A549 (cell line): ENCODE measurements at regions not wholly inside any gene's neighbourhood (a gene's known extent, or its start where the extent isn't known, plus 50 kb on each side); places are given as distances from the start of the nearest gene placed in this dataset.

Experiments used
- CBX8 ChIP-seq: fragments of 200-600 bp; sonication (generic); IDR thresholded peaks from 2 replicates; pipeline ENCODE4 v1.6.1; 2016
- CHD4 ChIP-seq: fragments of 200-600 bp; sonication (generic); IDR thresholded peaks from 2 replicates; pipeline ENCODE4 v1.6.1; 2016; ENCODE audit warnings: antibody characterized with exemption, mild to moderate bottlenecking, borderline replicate concordance
- CTCF ChIP-seq: fragments of >200 bp; sonication (Bioruptor Twin); formaldehyde crosslinking; IDR thresholded peaks from 3 replicates; pipeline ENCODE4 v1.5.1; 2016
- ELK1 ChIP-seq: fragments of 150-350 bp; IDR thresholded peaks from 2 replicates; pipeline ENCODE4 v1.6.1; 2014; ENCODE audit warnings: low read depth, mild to moderate bottlenecking, low read length
- EP300 ChIP-seq, 2 experiments: fragments of >200 bp; sonication (Bioruptor Twin); formaldehyde crosslinking; IDR thresholded peaks; 2 replicates in 1 of 2; 3 replicates in 1 of 2; pipeline ENCODE4 v1.6.1; 2016 to 2017
- HDAC2 ChIP-seq: fragments of 200-600 bp; sonication (generic); IDR thresholded peaks from 2 replicates; pipeline ENCODE4 v1.6.1; 2016
- JUNB ChIP-seq: fragments of >200 bp; sonication (Bioruptor Twin); formaldehyde crosslinking; IDR thresholded peaks from 2 replicates; pipeline ENCODE4 v1.6.1; 2016
- KDM5A ChIP-seq: fragments of 200-600 bp; sonication (generic); IDR thresholded peaks from 2 replicates; pipeline ENCODE4 v1.6.1; 2016; ENCODE audit warnings: antibody characterized with exemption, mild to moderate bottlenecking
- MYC ChIP-seq: IDR thresholded peaks from 2 replicates; pipeline ENCODE4 v1.6.1; 2012; ENCODE audit warnings: mild to moderate bottlenecking, inconsistent platforms, low read length, improper control_type of control experiment, borderline replicate concordance
- NFE2L2 ChIP-seq: fragments of 150-350 bp; conservative IDR thresholded peaks from 2 replicates; pipeline ENCODE4 v1.6.1; 2014; ENCODE audit warnings: low read length
- POLR2A ChIP-seq: IDR thresholded peaks from 2 replicates; pipeline ENCODE4 v1.6.1; 2012; ENCODE audit warnings: mild to moderate bottlenecking, low read length
- REST ChIP-seq: fragments of 200-600 bp; sonication (generic); IDR thresholded peaks from 2 replicates; pipeline ENCODE4 v1.6.1; 2016; ENCODE audit warnings: antibody characterized with exemption, mild to moderate bottlenecking, moderate library complexity
- RFX5 ChIP-seq: fragments of 450-650 bp; IDR thresholded peaks from 2 replicates; pipeline ENCODE4 v1.7.1; 2014; ENCODE audit warnings: antibody characterized with exemption, mild to moderate bottlenecking, moderate library complexity

- TF ChIP-seq CBX8 (no peak), HDAC2 (no peak), REST (no peak), MYC (no peak), CTCF (no peak), NFE2L2 (no peak), RFX5 (no peak), POLR2A (no peak), ELK1 (no peak), CHD4 (no peak), JUNB (no peak), EP300 (IDR thresholded peaks at IDR 0.05) (no peak), KDM5A (no peak)
Measured at GRCh38 chr17:77821114-77821513, 137.4 kb upstream of the TNRC6C start.
